Hepatocyte (in vitro differentiated cells): ENCODE measurements at regions not wholly inside any gene's neighbourhood (a gene's known extent, or its start where the extent isn't known, plus 50 kb on each side); places are given as distances from the start of the nearest gene placed in this dataset.
A peak's percentile ranks its signal among the peaks of the same experiment; 100 is the strongest.

ENCODE experiments used
- DNase-seq: peaks from one replicate; pipeline ENCODE4 v3.0.0-alpha.2; 2016; ENCODE audit warnings: low spot score
- H2AFZ ChIP-seq: fragments of 200-600 bp; sonication (generic); 2 replicates; pipeline ENCODE4 v1.6.0; 2016; ENCODE audit warnings: antibody characterized with exemption, mild to moderate bottlenecking
- H3K27ac ChIP-seq: fragments of 200-600 bp; sonication (generic); 2 replicates; pipeline ENCODE4 v1.5.1; 2016; ENCODE audit warnings: mild to moderate bottlenecking
- H3K27me3 ChIP-seq: fragments of 200-600 bp; sonication (generic); 2 replicates; pipeline ENCODE4 v1.6.1; 2016
- H3K36me3 ChIP-seq: fragments of 200-600 bp; sonication (generic); replicated peaks from 2 replicates; pipeline ENCODE4 v1.5.1; 2016; ENCODE audit warnings: low read depth; ENCODE audit not compliant: insufficient read depth
- H3K4me1 ChIP-seq: fragments of 200-600 bp; sonication (generic); 2 replicates; pipeline ENCODE4 v1.5.1; 2016; ENCODE audit warnings: mild to moderate bottlenecking, moderate library complexity; ENCODE audit not compliant: insufficient read depth
- H3K4me2 ChIP-seq: fragments of 200-600 bp; sonication (generic); 2 replicates; pipeline ENCODE4 v1.6.0; 2016
- H3K4me3 ChIP-seq: fragments of 200-600 bp; sonication (generic); 2 replicates; pipeline ENCODE4 v1.5.1; 2016; ENCODE audit warnings: mild to moderate bottlenecking
- H3K79me2 ChIP-seq: fragments of 200-600 bp; sonication (generic); 2 replicates; pipeline ENCODE4 v1.6.0; 2017; ENCODE audit warnings: mild to moderate bottlenecking
- H3K9me2 ChIP-seq: fragments of 200-600 bp; sonication (generic); replicated peaks from 2 replicates; pipeline ENCODE4 v1.6.0; 2017; ENCODE audit warnings: mild to moderate bottlenecking; ENCODE audit not compliant: insufficient read depth
- H3K9me3 ChIP-seq: fragments of 200-600 bp; sonication (generic); 2 replicates; pipeline ENCODE4 v1.5.1; 2016; ENCODE audit warnings: low read depth, mild to moderate bottlenecking
- H4K20me1 ChIP-seq: fragments of 200-600 bp; sonication (generic); 2 replicates; pipeline ENCODE4 v1.6.0; 2016; ENCODE audit warnings: mild to moderate bottlenecking; ENCODE audit not compliant: insufficient read depth, poor library complexity, severe bottlenecking
- CTCF ChIP-seq: fragments of 200-600 bp; sonication (generic); IDR thresholded peaks from 2 replicates; pipeline ENCODE4 v1.5.1; 2016; ENCODE audit warnings: antibody characterized with exemption, mild to moderate bottlenecking; ENCODE audit not compliant: poor library complexity
- EZH2 ChIP-seq: fragments of 200-600 bp; sonication (generic); IDR thresholded peaks from 2 replicates; pipeline ENCODE4 v1.6.1; 2016; ENCODE audit warnings: antibody characterized with exemption, mild to moderate bottlenecking, borderline replicate concordance
- EZH2phosphoT487 ChIP-seq: fragments of 200-600 bp; sonication (generic); IDR thresholded peaks from one replicate; pipeline ENCODE4 v1.6.1; 2018; ENCODE audit warnings: antibody characterized with exemption, mild to moderate bottlenecking, low read depth, moderate library complexity; ENCODE audit not compliant: unreplicated experiment, severe bottlenecking
- WGBS: methylation state at CpG from one replicate; pipeline ENCODE4 v1.1.6; 2016; ENCODE audit warnings: low lambda C conversion rate; ENCODE audit errors: missing lambda C conversion rate; 5-methylcytosine and 5-hydroxymethylcytosine counted together

- Histone ChIP-seq H3K9me3 (no peaks in the 10 kb centered on the region), H3K27me3 (no peaks in the 10 kb centered on the region), H3K4me3 (no peak overlapping the region), H2AFZ (no peak overlapping the region), H3K79me2 (no peaks in the 10 kb centered on the region), H3K4me1 (peaks cover 38% of the 10 kb centered on the region), H3K9me2 (no peaks in the 10 kb centered on the region), H4K20me1 (no peaks in the 10 kb centered on the region), H3K36me3 (no peaks in the 10 kb centered on the region), H3K4me2 (no peak overlapping the region), H3K27ac (peak overlapping the region; percentile 27)
- no peak for DNase-seq
- 86% methylated on average over 13 of the region's 13 CpGs for WGBS
- no peak for TF ChIP-seq EZH2phosphoT487
- no peak for TF ChIP-seq EZH2
- no peak for TF ChIP-seq CTCF
Measured at GRCh38 chr5:135137146-135137915, 103.3 kb upstream of the PITX1 start.

DNA sequence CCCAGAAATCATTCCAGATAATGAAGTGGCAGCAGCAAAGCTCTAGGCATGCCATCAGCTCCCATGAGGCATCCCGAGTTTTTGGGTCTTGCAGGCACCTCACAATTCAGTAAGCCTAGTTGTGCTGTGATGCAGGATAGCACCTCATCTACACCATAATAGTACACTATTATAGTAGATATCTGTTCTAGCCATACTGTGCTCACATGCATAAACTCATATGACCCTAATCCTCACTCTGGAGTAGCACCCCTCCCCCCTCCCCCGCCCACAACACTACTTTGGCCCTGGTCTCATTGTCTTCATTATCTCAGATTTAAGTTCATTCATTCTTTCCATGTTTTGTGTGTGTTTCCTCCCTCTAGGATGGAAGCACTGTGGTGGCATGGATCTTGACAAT is 102.5 kb upstream of the PITX1 start:
- no peaks in the 10 kb centered on the region for H4K20me1 ChIP-seq
- no peak overlapping the region for H2AFZ ChIP-seq
- DNase-seq = no peak
- TF ChIP-seq EZH2 (no peak), EZH2phosphoT487 (no peak), CTCF (no peak)
- peaks cover 38% of the 10 kb centered on the region for H3K4me1 ChIP-seq
- H3K4me2 ChIP-seq = no peak overlapping the region
- H3K27me3 ChIP-seq = no peaks in the 10 kb centered on the region
- 96% methylated on average over 2 of the region's 2 CpGs for WGBS
- no peaks in the 10 kb centered on the region for H3K9me2 ChIP-seq
- no peak overlapping the region for H3K27ac ChIP-seq
- no peaks in the 10 kb centered on the region for H3K79me2 ChIP-seq
- H3K36me3 ChIP-seq = no peaks in the 10 kb centered on the region
- H3K9me3 ChIP-seq = no peaks in the 10 kb centered on the region
- H3K4me3 ChIP-seq = no peak overlapping the region

- Histone ChIP-seq H3K9me2 (no peaks in the 10 kb centered on the region), H3K4me3 (no peak overlapping the region), H3K4me1 (peaks cover 32% of the 10 kb centered on the region), H3K79me2 (no peaks in the 10 kb centered on the region), H3K27me3 (no peaks in the 10 kb centered on the region), H3K9me3 (no peaks in the 10 kb centered on the region), H2AFZ (no peak overlapping the region), H3K4me2 (no peak overlapping the region), H3K27ac (no peak overlapping the region), H4K20me1 (no peaks in the 10 kb centered on the region), H3K36me3 (no peaks in the 10 kb centered on the region)
- TF ChIP-seq EZH2phosphoT487 (no peak), EZH2 (no peak), CTCF (no peak)
- no peak for DNase-seq
- WGBS = 90% methylated on average over 14 of the region's 14 CpGs
Measured at GRCh38 chr5:135135530-135136226, 101.7 kb upstream of the PITX1 start.
